ENCODE measurements at regions not wholly inside any gene's neighbourhood (a gene's known extent, or its start where the extent isn't known, plus 50 kb on each side); places are given as distances from the start of the nearest gene placed in this dataset.
"Not testable (repeated sequence)": the region's sequence is repeated elsewhere in the genome, so short reads cannot be mapped to it uniquely, and the experiment has no call there.

DNA sequence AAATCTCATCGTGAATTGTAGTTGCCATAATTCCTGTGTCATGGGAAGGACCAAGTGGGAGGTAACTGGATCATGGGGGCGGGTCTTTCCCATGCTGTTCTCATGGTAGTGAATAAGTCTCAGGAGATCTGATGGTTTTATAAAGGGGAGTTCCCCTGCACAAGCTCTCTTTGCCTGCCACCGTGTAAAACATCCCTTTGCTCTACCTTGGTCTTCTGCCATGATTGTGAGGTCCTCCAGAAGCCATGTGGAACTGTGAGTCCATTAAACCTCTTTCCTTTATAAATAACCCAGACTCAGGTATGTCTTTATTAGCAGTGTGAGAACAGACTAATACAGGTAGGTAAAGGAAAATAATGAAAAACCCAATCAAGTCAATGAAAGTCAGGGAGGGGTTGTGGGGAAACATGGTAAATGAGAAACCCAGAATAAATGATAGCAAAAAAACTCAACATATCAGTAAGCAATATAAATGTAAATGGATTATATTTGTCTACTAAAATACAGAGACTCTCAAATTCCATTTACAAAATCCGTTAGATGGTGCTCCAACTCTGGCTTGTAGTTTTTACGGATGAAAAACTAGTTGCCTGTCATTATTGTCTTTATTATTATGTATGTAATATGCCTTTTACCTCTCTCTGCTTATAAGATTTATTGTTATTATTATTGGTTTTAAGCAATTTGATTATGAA lies 98.9 kb upstream of the NDUFV2 start:
- in situ Hi-C loops (cut with MboI; ENCODE audit: low pct_unique_long_range_greater_than_20kb, low sequenced_read_pairs, unreplicated experiment) = no loop called here
- TF ChIP-seq, protein P1, sequence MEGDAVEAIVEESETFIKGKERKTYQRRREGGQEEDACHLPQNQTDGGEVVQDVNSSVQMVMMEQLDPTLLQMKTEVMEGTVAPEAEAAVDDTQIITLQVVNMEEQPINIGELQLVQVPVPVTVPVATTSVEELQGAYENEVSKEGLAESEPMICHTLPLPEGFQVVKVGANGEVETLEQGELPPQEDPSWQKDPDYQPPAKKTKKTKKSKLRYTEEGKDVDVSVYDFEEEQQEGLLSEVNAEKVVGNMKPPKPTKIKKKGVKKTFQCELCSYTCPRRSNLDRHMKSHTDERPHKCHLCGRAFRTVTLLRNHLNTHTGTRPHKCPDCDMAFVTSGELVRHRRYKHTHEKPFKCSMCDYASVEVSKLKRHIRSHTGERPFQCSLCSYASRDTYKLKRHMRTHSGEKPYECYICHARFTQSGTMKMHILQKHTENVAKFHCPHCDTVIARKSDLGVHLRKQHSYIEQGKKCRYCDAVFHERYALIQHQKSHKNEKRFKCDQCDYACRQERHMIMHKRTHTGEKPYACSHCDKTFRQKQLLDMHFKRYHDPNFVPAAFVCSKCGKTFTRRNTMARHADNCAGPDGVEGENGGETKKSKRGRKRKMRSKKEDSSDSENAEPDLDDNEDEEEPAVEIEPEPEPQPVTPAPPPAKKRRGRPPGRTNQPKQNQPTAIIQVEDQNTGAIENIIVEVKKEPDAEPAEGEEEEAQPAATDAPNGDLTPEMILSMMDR (IDR thresholded peaks at IDR 0.05; ENCODE audit: extremely low read depth, insufficient read depth, missing control alignments) = no peak
- DNase-seq (ENCODE audit: low spot score) = no peak

DNA sequence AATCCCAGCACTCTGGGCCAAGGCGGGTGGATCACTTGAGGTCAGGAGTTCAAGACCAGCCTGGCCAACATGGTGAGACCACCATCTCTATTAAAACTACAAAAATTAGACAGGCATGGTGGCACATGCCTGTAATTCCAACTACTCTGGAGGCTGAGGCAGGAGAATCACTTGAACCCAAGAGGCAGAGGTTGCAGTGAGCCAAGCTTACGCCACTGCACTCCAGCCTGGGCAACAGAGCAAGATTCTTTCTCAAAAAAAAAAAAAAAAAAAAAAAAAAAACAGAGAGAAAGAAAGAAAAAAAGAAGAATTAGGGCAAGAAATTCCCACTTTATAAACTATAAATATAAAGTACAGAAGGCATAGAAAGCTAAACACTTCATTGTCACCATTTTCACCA lies 98.2 kb upstream of the NDUFV2 start:
- DNase-seq (ENCODE audit: low spot score); in situ Hi-C loops (cut with MboI; ENCODE audit: low pct_unique_long_range_greater_than_20kb, low sequenced_read_pairs, unreplicated experiment): not testable (repeated sequence)

DNA sequence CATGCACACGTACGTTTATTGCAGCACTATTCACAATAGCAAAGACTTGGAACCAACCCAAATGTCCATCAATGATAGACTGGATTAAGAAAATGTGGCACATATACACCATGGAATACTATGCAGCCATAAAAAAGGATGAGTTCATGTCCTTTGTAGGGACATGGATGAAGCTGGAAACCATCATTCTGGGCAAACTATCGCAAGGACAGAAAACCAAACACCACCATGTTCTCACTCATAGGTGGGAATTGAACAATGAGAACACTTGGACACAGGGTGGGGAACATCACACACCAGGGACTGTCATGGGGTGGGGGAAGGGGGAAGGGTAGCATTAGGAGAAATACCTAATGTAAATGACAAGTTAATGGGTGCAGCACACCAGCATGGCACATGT lies 94.8 kb upstream of the NDUFV2 start:
- in situ Hi-C loops (cut with MboI; ENCODE audit: low pct_unique_long_range_greater_than_20kb, low sequenced_read_pairs, unreplicated experiment); DNase-seq (ENCODE audit: low spot score): not testable (repeated sequence)

DNA sequence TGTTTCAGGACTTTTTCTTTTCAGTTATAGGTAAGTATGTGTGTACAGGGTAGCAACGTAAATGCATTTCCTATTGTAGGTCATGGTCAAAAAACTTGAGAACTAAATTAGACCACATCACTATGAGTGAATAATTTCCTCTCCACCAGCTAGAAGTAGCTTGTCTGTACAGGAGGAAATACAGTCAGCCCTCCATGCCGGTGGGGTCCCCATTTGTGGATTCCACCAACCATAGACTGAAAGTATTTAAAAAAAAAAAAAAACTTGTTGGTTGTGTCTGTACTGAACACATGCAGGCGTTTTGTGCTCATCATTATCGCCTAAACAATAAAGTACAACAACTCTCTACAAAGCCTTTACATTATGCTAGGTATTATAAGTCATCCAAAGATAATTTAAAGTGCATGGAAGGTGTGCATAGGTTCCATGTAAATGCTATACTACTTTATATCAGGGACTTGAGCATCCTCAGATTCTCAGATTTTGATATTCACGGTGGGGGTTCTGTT lies 94.2 kb upstream of the NDUFV2 start:
- TF ChIP-seq, protein P1 (IDR thresholded peaks at IDR 0.05; ENCODE audit: extremely low read depth, insufficient read depth, missing control alignments) = no peak
- in situ Hi-C loops (cut with MboI; ENCODE audit: low pct_unique_long_range_greater_than_20kb, low sequenced_read_pairs, unreplicated experiment) = no loop called here
- DNase-seq (ENCODE audit: low spot score) = no peak

DNA sequence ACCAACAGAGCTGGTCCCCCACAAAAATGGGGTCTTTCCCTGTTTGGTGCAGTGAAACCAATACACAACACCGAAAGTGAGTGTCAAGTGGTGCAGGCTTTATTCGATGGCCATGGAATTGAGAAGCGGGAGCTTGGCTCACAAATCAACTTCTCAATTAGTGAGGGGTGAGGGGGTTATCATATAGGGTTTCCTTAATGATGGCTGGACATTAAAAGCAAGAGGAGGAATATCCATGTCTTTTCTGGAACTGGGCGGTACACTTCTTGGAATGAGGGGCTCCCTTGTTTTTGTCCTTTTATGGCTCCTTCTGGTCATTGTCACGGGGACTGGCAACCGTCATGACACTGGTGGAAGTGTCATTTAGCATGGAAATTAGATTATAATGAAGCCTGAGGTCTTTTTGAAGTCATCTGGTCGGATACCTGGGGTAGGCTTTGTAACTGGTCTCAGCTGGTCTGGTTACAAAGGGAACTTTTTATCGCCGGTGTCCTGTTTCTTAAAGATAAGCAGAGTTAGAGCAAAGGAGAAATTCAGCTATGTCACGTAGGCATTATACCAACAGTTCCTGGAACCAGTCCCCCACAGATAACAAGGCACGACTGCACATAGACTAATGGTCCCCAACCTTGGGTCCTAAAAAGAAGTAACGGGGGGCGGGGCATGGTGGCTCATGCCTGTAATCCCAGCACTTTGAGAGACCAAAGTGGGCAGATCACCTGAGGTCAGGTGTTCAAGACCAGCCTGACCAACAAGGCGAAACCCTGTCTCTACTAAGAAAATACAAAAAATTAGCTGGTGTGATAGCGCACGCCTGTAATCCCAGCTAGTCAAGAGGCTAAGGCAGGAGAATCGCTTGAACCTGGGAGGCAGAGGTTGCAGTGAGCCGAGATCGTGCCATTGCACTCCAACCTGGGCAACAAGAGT lies 93.5 kb upstream of the NDUFV2 start:
- TF ChIP-seq, protein P1 (IDR thresholded peaks at IDR 0.05; ENCODE audit: extremely low read depth, insufficient read depth, missing control alignments) = no peak
- in situ Hi-C loops (cut with MboI; ENCODE audit: low pct_unique_long_range_greater_than_20kb, low sequenced_read_pairs, unreplicated experiment) = no loop called here
- DNase-seq (ENCODE audit: low spot score) = no peak

DNA sequence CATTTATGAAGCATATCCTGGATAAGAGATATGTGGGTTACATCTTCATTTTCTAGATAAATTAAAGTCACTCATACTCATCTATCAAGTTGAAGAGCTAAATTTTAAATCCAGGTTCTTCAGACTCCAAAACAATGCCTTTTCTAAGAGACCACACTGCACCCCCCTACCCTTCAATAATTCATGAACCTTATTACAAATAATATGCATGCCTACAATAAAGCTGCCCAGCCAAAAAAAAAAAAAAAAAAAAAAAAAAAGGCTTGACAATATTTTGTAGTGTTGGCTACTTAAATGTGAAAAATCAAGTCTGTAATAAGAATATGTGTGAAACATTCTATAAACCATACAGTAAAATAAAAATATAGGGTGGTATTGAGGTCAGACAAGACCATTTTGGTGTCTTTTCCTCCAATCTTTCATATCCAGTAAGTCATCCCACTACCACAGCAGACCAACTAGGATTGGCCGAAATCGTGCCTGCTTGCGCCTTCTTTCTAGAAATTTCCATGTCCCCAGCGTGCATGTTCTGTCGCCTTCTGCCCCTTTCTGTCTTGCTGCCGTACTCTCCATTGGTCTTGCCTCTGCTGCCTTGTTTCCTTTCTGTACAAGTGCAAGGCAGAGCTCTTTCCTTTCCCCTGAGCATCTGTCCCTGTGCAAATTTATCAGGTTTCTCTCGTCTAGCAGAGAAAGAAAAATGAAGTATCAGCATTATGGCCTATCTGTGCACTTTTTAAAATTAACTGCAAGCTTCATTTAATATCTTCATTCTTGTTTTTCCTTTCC lies 92.6 kb upstream of the NDUFV2 start:
- TF ChIP-seq, protein P1 (IDR thresholded peaks at IDR 0.05; ENCODE audit: extremely low read depth, insufficient read depth, missing control alignments) = no peak
- in situ Hi-C loops (cut with MboI; ENCODE audit: low pct_unique_long_range_greater_than_20kb, low sequenced_read_pairs, unreplicated experiment) = no loop called here
- no peak for DNase-seq (ENCODE audit: low spot score)

DNA sequence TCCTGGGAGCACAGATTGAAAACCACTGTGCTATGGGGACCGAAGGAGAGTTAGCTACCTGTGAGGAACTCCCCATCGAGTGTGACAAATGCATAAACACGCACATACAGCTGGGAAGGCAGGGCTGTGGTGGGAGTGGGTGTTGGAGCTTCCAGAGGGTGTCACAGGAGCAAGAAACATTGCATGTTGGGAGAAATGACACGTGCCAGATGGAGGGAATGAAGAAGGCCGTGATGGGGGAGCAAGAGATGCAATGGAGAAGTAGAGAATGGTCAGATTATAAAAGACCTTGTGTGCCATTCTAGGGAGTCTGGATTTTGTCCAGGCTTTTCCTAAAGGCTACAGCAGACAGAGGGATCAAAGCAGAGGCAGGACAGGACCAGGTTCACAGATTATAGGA lies 91.1 kb upstream of the NDUFV2 start:
- TF ChIP-seq, protein P1 (IDR thresholded peaks at IDR 0.05; ENCODE audit: extremely low read depth, insufficient read depth, missing control alignments) = no peak
- DNase-seq (ENCODE audit: low spot score) = no peak
- in situ Hi-C loops (cut with MboI; ENCODE audit: low pct_unique_long_range_greater_than_20kb, low sequenced_read_pairs, unreplicated experiment) = no loop called here
